Brain pericyte (primary cell): ENCODE measurements at regions not wholly inside any gene's neighbourhood (a gene's known extent, or its start where the extent isn't known, plus 50 kb on each side); places are given as distances from the start of the nearest gene placed in this dataset.
"Not testable (repeated sequence)": the region's sequence is repeated elsewhere in the genome, so short reads cannot be mapped to it uniquely, and the experiment has no call there.

ENCODE experiments used
- DNase-seq: peaks from one replicate; pipeline ENCODE4 v3.0.0-alpha.2; 2012; ENCODE audit warnings: low read depth, low spot score

DNA sequence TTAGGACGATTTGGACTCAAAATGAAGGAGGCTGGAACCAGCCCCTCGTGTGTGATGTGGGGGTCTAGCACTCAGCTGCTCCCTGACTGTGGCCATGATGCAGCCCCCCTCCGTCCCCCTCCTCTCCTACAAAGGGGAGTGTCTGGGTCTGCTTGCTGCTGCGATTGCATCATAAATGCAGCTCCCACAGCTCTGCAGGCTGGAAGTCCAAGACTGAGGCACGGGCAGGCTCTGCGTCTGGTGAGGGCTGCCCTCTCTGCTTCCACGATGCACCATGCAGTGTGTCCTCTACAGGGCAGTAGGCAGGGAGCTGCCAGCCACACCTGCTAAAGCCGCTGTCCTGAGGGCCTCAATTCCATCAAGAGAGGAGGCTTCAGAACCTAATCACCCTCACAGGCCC is 432.1 kb downstream of the BRD1 start:
- DNase-seq: no peak

DNA sequence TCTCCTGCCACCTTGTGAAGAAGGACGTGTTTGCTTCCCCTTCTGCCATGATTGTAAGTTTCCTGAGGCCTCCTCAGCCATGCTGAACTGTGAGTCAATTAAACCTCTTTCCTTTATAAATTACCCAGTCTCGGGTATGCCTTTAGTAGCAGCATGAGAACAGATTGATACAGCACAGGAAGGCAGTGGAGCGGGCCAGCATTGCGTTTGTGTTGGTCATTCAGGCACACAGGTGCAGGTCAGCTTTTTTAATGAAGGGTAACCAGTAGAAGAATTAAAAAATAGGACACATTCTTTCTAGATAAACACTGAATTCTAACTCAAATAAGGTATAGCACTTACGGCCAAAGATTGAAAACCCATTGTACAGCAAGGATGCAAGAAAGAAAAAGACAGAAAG is 432.6 kb downstream of the BRD1 start:
- DNase-seq: not testable (repeated sequence)

- DNase-seq: no peak
These were observed 433.4 kb downstream of the BRD1 start for GRCh38 chr22:49394116-49394785.

GRCh38 chr22:49393526-49393925 is 434.1 kb downstream of the BRD1 start:
- DNase-seq: no peak

DNA sequence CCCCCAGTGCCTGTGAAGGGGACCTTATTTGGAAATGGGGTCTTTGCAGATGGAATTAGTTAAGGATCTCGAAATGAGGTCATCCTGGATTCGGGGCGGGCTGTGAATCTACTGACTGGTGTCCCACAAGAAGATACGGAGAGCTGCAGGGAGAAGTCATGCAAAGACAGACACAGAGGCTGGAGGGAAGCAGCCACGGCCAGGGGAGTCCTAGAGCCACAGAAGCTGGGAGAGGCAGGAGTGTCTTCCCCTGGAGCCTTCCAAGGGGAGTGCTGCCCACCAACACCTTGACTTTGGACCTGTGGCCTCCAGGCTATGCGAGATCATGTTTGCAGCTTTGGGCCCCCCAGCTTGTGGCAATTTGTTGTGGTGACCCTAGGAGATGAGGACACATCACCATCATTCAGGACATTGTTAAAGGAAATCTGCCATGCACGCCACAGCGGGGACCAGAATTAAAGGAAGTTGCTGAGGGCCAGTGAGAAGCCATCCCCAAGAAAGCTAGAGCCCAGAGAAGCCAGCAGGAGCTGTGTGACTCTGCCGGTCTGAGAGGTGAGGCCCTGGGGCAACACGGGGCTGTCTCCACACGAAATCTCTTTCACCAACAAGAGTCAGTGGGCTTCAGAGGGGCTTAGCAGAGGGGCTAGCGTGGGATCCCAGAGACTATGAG is 434.7 kb downstream of the BRD1 start:
- no peak for DNase-seq

DNA sequence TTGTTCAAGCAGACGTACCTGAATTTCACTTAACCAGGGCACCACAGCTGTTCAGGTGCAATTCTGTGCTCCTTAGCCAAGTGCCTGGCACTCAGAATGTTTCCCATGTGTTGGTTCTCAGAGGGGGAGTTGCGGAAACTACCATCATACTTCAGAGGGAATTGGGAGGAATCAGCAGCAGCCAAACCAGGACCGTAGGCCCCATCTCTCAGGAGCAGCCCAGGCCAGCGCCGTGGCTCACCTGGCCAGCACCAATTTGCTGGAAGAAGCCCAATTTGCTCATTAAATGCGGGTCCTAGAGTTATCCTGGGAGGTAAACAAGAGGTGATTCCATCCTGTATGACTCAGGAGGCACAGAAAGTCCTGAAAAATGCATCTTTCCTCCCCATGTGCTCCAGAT is 435.4 kb downstream of the BRD1 start:
- DNase-seq: no peak

DNA sequence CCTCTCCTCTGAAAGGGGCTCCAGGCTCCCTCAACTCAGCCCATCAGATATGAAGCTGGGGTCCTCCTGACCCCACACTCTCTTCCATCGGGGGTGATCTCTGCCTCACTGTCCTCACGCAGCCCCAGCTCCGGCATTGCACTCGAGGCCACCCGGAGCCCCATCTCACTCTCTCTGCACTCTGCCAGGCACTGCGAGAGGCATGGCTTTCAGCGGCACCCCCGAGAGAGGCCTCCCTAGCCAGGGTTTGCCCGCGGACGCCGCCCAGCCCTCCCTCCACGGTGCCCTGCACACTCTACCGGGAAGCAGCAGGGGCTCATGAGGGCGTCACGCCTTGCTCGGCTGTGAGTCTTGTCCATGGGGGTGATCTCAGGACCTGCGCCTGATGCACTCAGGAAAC is 436.2 kb downstream of the BRD1 start:
- no peak for DNase-seq

GRCh38 chr22:49390954-49391353 is 436.7 kb downstream of the BRD1 start:
- DNase-seq: no peak

GRCh38 chr22:49383909-49384308 is 443.8 kb downstream of the BRD1 start:
- DNase-seq: not testable (repeated sequence)

DNA sequence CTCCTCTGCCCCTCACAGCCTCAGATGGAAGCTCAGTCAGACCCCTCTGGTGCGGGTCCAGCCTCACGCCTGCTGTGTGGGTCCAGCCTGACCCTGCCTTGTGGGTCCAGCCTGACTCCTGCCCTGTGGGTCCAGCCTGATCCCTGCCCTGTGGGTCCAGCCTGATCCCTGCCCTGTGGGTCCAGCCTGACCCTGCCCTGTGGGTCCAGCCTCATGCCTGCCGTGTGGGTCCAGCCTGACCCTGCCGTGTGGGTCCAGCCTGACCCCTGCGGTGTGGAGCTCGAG is 445.3 kb downstream of the BRD1 start:
- DNase-seq: no peak

DNA sequence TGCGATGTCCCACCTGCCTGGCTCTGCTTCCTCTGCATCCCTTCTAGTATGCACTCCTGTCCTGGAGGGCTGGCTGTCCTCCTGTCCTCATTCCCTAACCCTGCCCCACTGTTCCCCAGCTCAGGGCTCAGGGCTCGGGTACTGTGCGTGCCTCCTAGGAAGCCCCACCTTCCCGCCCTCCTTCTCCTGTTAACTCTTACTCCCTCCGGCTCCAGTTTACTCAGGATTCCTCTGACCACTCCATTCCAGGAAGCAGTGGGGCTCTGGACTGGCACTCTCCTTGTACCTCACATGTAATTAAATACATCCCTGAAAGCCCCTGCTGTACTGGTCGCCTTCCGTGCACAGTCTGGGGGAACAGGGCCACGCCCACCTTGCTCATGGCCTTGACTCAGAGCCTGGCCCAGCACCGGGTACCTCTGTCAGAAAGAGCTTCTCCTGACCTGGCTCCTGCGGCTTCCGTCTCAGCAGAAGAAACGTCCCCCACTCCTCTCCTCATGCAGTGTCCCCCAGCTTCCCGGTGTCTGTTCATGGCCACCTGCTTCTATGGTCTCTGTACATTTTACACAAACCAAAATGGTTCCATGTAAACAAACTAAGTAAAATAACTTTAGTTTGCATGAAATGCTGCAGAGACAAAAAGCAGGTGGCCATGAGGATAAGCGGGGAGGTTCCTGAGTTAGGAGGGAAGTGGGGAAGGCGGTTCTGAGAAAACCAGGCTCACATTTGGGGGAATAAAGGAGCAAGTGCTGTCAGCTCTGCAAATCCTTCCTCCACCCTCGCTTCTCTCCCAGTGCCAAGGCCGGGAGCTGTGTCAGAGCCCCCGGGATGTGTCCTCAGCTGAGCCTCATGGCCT is 445.9 kb downstream of the BRD1 start:
- no peak for DNase-seq

- no peak for DNase-seq
These were observed 446.9 kb downstream of the BRD1 start for GRCh38 chr22:49380828-49381114.

- DNase-seq: no peak
These were observed 447.4 kb downstream of the BRD1 start for GRCh38 chr22:49380095-49380827.

- DNase-seq: no peak
These were observed 450.4 kb downstream of the BRD1 start for GRCh38 chr22:49377306-49377705.

DNA sequence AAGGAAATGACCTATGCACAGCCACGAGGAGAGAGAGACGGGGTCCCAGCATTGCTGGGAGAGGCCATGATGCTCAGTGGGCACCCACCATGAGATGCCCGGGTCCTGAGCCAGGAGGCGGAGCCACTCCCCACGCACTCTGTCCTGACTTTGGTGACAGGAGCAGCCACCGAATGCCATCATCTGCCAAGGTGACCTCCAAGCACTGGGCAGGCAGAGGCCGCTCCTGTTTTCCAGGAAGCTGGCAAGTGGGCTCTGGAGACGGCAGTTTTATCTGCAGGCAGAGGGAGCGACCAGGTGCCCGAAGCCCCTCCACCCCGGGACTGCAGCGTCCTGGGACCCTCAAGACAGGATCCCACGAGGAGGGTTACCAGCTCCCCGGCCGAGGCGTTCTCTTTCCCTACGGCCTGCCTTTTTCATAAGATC is 453.9 kb downstream of the BRD1 start:
- DNase-seq: no peak

- DNase-seq: no peak
These were observed 454.4 kb downstream of the BRD1 start for GRCh38 chr22:49373289-49373666.

DNA sequence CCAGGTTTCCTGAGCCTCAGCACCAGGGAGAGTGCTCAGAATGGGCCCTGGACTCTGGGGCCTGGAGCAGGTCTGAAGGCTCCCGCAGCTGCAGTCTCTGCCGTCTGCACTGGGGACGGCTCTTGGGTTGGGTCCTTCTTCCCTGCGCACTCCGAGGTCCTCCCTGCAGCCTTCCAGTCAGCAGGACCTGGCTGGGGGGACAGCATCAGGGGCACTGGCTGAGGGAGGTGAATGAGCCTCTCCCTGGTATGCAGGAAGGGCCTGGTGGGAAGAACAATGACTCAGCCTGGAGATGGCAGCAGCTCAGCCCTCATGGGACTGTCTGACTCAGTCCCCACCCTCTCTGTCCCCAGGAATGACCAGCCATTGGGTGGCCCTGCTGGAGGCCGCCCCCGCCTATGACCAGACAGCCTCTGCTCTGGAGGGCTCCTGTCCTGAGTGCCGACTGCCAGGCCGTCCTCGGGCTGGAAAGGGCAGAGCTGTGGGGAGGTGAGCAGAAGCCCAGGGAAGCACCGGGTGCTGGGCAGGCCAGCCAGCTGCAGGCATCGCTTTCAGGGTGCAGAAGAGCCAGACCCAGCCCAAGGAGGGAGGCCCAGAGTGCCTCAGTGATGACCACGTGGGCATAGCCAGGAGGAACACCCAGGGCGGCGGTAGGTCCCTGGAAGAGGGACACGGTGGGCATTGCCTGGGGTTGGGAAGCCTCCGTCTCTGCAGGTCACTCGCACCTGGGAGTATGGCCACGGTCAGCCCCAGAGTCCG is 455.0 kb downstream of the BRD1 start:
- DNase-seq: no peak

DNA sequence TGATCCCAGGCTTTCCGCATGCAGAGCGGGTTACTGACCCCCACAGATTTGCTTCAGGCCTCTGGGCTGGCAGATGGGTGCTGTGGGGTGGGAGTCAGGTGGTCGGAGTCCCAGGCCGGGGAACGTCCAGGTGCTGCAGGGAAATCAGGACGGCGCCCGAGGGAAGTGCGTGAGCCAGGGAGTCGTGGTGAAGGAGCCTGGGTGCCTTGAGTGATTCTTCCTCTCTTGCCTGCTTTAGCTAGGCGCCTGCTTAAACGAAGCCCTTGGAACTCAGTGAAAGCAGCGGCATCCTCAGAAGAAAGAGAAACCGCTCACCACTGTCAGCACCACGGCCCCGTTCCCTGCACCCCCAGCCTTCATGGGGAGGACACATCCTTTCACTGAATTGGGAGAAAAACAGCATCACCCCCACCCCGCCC is 455.6 kb downstream of the BRD1 start:
- DNase-seq: no peak

DNA sequence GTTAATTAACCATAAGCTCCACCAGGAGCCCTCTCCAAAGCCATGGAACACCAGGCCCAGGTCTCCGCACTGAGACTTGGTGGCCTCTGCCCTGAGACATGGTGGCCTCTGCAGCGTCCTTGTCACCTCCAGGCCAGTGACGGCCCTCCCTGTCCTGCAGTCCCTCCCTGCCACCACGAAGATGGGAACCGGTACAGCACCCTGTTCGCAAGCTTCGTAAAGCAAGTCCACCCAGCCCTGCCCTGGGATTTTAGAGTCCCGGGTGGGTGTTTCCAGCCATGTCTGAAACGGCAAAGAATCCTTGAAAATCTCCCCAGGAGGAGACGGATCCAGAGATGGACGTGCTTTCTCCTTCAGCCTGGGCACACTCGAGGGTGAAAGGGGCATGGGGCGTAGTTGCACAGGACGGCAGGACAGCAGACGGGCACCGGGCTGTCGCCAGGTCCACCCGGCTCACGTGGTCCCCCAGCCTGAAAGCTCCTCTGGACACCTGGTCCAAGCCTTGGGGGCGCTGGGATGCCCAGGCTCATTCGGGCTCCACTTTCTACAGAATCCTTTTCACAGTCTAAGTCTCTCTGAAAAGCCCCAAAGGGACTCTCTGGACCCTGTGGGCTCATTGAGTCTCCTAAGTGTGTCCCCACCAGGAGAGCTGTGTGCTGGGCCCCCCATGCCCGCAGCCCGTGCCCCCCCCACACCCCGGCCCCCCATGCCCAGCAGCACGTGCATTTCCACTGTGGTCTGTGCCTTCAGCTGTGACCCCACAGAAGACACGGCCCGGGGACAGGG is 456.2 kb downstream of the BRD1 start:
- no peak for DNase-seq

GRCh38 chr22:49370627-49371301 is 456.9 kb downstream of the BRD1 start:
- no peak for DNase-seq
